ENCODE measurements at regions not wholly inside any gene's neighbourhood (a gene's known extent, or its start where the extent isn't known, plus 50 kb on each side); places are given as distances from the start of the nearest gene placed in this dataset.

GRCh38 chr4:57211131-57211530 is 100.9 kb upstream of the IGFBP7 start:
- no peak for TF ChIP-seq CTCF (IDR thresholded peaks at IDR 0.05)
- TF ChIP-seq POLR2A (IDR thresholded peaks at IDR 0.05): no peak

Data from heart left ventricle (tissue), 13 donors.